ENCODE measurements at regions not wholly inside any gene's neighbourhood (a gene's known extent, or its start where the extent isn't known, plus 50 kb on each side); places are given as distances from the start of the nearest gene placed in this dataset.
"Not testable (repeated sequence)": the region's sequence is repeated elsewhere in the genome, so short reads cannot be mapped to it uniquely, and the experiment has no call there.

DNA sequence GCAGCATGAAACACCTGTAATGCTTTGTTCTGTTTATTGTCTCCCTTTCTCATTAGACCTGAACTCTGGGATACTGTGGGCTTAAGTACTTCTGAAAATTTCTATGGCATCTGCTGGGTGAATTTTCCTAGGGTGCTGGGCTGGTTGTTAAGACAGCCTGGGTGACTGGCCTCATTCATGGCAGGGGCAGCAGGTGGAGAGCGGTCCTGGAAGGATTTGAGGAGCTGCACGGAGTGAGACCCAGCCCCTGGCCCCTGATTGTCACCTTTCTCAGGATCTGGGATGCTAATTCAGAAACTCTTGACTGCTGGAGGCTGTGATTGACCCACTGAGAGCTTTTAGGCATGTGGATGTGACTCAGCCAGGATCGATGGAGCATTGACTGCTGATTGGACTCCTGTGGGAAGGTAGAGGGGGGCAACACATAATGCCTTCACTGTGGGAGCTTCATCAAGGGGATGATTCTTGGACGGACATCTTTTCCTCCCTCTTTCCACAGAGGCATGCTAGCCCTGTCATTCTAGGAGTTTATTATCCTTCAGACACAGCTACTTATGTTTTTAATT lies 252.0 kb downstream of the GOLGA6L6 start:
- not testable (repeated sequence) for DNase-seq (ENCODE audit: low read depth in 2 of 2)

DNA sequence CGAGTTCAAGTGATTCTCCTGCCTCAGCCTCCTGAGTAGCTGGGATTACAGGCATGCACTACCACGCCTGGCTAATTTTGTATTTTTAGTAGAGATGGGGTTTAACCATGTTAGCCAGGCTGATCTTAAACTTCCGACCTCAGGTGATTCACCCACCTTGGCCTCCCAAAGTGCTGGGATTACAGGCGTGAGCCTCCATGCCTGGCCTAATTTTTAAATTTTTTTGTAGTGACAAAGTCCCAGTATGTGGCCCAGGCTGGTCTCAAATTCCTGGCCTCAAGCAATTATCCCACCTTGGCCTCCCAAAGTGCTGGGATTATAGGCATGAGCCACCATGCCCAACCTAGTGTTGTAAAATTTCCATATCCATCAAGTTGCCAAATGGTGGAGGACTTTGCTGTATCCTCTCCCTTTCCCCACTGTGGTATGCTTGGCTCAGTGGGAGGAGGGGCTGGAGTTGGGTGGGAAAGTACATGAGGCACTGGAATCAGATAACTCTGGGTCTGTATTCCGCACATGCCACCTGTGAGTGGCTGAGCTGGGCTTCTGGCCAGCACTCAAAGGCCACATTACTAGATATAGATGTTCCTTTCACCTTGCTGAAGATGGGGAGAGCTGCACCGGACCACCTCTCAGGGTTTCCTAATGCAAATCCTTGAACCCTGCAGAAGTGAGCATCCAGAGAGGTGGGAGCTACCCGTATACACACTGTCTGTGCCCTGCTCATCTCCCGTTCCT lies 252.6 kb downstream of the GOLGA6L6 start:
- not testable (repeated sequence) for DNase-seq (ENCODE audit: low read depth in 2 of 2)

DNA sequence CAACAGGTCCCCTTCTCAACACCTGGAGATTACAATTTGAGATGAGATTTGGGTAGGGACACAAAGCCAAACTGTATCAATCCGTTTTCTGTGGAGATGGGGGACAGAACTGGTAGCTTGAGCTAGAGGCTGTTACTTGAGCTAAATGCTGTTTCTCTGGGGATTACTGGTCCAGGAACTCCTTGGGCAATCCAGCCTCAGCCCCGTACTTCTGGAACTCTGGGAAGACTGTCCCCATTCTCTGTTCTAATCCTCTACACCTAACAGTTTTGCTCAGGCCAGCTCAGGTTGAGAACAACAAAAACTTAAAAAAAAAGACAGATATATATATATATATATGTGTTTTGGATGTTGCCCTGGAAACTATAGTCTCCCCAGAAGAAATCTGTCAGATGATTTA lies 255.0 kb downstream of the GOLGA6L6 start:
- not testable (repeated sequence) for DNase-seq (ENCODE audit: low read depth in 2 of 2)

DNA sequence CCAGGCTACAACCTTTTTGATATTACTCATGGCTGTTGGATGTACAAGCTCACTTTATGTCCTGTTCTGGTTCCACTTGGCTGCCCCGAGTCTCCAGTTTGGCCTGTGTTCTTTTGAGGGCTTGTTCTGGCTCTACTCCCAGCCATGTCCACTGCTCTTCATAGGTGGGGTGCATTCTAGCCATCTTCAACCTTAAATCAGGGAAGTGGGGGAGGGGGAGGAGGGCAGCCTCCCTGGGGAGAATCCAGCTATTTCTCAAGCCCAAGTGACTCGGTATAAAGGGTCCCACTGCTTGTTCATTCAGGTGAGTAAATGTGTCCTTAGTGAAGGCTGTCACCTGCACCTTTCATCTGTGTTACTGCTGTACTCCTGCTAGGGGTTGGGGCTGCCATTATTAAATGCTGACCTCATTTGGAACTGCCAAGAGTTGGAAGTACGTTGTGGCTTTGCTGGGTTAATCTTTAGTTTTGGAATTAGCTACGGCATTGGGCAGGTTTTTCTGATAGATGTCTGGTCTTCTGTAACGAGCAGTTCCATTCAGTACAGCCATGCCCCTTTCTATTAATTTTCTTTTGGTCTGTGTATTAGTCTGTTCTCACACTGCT lies 255.8 kb downstream of the GOLGA6L6 start:
- not testable (repeated sequence) for DNase-seq (ENCODE audit: low read depth in 2 of 2)

DNA sequence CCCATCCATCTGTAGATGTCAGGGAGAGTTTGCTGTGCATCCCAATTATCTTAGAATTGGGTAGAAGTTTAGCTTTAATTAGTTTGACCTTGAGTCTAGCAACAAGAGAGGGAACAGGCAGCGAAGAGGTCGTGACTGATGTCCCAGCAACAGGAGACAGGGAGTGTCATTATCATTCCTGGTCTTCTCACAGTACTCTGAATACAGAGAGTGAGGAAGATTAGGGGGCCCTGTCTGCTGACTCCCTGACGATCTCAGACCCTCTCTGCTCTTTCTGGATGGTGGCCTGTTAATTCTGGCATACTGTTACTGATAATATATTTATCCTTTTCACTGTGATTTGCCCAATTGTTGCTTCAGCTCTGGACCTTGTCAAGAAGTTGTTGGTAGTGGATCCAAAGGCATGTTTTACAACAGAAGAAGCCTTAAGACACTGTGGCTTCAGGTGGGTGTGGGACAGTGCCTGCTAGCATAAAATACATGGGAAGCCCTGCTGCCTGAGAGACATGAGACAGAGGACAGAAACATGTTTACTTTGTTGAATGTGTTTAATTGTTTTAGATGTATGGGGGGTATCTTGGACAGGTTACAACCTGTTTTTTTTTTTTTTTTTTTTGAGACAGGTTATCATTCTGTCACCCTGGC lies 256.6 kb downstream of the GOLGA6L6 start:
- DNase-seq (ENCODE audit: low read depth in 2 of 2), result not testable (repeated sequence)

DNA sequence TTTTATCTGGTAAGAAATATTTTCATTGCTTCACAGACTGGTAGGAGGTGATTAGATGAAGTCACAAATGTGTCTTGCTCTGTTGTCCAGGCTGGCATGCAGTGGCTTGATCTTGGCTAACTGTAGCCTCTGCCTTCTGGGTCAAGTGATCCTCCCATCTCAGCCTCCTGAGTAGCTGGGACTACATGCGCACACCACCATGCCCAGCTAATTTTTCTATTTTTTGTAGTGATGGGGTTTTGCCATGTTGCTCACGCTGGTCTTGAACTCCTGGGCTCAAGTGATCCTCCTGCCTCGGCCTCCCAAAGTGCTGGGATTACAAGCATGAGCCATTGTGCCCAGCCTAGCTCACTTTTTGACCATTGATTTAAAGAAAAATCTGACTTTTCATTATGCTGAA lies 257.9 kb downstream of the GOLGA6L6 start:
- not testable (repeated sequence) for DNase-seq (ENCODE audit: low read depth in 2 of 2)

DNA sequence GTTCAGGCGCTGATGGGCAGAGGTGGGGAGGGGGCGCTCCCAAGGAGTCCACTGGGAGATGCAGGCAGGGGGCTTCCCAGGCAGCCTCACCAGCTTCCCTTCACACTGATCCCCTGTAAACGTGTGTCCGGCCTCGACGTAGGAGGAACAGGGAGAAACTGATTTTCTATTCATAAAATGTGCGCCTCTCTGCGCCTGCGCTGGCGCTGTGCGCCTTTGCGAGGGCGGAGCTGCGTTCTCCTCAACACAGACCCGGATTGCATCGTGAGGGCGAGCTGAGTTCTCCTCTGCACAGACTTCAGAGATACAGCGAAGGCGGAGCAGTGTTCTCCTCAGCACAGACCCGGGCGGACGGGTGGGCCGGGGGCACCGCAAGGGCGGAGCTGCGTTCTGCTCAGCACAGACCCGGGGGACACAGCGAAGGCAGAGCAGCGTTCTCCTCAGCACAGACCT lies 259.1 kb downstream of the GOLGA6L6 start:
- DNase-seq (ENCODE audit: low read depth in 2 of 2), result not testable (repeated sequence)

DNA sequence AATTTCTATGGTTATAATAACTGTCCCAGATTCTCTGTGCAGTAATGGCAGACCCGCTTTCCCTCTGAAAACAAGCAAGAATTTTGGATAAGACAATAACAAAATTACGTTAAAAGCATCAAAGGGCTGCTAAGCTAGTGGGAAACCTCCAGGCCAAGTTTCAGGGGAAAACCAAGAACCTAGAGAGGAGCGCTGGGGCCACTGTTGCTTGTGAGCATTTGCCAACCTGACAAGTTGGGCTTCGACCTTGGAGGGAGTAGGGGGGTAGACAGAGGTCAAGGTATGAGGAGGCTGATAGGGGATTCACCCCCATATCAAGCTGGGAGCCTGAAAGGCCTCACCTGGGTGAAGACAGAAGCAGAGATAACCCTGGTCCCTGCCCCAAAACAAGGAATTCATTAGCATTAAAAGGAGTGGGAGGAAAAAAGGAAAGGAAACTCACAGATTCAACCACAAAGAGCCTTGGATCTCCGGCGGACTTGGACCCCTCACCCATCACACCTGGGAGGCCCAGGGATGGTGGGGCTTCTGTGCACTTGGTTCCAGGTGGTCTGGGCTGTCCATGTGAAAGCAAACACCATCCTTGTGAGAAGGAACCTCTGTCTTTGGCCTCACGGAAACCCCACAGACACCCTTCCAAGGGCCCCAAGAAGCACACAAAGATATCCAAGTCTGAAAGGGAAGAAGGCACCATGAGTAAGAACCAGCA lies 259.9 kb downstream of the GOLGA6L6 start:
- not testable (repeated sequence) for DNase-seq (ENCODE audit: low read depth in 2 of 2)

DNA sequence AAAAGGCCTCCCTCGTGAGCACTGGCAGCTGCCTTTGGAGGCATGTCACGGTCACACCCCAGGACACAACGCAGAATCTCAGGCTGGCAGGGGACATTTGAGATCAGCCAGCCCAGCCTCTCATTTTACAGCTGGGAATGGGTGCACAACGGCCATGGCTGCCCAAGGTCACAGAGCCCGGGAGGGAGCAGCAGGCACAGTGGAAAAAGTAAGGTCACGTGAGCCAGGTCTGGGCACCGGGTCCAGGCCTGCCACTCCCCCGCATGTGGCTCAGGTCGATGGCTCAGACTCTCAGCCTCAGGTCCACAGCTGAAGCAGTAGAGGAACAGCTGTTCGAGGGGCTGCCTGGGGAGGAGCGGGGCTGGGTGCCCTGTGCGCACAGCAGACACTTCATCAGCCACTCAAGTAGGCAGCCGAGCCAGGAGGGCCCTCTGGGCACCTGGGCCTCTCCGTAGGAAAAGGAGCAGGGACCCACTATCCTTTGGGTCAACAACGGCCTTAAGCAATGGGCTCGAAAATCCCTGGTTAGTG lies 260.6 kb downstream of the GOLGA6L6 start:
- no peak for DNase-seq (ENCODE audit: low read depth in 2 of 2)

DNA sequence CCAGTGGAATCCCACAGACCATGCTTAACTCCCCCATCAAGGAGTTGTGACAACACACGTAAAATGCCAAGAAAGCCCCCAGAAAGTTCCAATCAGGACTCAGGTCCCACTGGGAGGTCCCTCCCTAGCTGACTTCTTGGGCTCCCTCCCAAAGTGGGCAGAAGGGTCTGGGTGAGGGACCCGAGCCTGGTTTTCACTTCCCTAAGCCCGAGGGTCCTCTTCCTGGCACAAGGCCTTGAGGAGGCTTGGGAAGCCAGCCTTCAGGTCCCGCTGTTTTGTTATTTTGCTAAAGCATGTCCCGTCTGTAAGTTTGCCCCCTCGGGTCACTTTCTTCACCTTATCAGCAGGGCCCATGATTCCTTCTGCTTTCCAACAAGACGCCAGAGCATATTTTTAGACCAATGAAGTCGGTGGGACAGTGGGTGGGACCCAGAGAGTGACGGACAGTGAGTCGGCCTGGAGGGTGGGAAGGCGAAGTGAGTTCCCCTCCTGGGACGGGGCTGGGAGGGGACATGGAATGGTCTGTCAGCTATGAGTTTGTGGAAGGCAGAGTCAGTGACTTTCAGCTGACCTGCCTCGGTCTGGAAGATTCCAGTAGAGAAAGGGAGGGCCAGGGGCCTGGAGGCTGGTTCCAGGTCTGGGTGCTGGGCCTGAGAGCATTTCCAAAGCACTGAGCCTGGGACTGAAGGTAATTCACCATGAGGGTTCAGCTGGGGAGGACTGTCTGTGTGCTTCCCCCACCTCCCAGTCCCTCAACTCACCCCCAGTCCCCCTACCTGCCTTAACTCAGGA lies 261.3 kb downstream of the GOLGA6L6 start:
- DNase-seq (ENCODE audit: low read depth in 2 of 2), result not testable (repeated sequence)

DNA sequence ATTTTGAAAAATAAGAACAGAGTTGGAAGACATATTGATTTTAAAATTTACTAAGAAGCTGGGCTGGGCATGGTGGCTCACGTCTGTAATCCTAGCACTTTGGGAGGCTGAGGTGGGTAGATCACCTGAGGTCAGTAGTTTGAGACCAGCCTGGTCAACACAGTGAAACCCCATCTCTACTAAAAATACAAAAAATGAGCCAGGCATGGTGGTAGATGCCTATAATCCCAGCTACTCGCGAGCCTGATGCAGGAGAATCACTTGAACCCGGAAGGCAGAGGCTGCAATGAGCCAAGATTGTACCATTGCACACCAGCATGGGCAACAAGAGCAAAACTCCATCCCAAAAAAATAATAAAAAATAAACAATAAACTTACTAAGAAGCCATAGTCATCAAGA lies 262.5 kb downstream of the GOLGA6L6 start:
- DNase-seq (ENCODE audit: low read depth in 2 of 2), result not testable (repeated sequence)

DNA sequence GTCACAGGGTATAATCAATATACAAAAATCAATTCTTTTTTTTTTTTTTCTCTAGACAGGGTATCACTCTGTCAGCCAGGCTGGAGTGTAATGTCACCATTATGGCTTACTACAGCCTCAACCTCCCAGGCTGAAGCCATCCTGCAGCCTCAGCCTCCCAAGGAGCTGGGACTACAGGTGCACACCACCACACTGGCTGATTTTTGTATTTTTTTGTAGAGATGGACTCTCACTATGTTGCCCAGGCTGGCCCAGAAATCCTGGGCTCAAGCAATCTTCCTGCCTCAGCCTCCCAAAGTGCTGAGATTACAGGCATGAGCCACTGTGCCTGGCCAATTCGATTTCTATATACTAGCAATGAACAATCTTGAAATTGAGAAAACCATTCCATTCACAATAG lies 263.2 kb downstream of the GOLGA6L6 start:
- DNase-seq (ENCODE audit: low read depth in 2 of 2), result not testable (repeated sequence)

DNA sequence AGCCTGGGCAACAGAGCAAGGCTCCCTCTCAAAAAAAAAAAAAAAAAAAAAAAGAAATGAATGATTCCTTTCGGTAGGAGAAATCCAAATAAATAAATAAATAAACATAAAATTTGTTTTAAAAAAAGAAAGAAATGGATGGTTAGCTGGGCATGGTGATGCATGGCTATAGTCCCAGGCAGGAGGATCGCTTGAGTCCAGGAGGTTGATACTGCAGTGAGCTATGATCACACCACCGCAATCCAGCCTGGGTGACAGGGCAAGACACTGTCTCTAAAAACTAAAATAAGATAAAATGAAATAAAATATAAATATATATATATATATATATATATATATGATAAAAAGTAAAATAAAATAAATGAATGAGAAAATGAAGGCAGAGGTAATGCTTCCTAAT lies 264.1 kb downstream of the GOLGA6L6 start:
- not testable (repeated sequence) for DNase-seq (ENCODE audit: low read depth in 2 of 2)

DNA sequence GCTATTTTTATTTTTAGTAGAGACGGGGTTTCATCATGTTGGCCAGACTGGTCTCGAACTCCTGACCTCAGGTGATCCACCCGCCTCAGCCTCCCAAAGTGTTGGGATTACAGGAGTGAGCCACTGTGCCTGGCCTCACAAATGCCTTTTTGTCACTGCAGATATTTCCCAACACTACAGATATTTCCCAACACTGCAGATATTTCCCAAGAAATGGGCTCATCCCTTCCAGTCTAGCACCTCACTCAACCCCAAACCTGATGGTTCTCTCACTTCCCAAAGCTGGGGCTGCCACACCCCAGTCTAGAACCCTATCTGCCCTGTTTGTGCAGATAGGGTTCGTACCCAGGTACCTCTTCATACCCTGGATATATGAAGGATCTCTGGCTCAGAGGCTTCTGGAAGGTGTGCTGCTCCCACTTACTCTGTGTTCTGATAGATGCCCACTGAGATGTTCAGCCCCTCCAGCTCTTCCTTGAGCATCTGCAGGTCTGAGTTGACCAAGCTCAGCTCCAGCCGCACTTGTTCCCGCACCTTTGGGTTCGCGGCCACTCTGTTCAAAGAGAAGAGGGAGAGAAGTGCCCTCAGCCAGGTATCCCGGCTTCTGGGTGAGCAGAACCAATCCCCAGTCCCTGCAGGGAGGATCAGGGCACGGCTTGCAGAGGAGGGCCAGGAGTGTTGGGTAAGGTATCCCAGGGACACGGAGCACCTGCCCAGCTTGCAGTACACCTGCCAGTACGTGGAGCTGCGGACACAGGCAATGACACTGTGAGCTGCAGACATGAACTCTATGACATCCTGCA lies 265.1 kb downstream of the GOLGA6L6 start:
- not testable (repeated sequence) for DNase-seq (ENCODE audit: low read depth in 2 of 2)

DNA sequence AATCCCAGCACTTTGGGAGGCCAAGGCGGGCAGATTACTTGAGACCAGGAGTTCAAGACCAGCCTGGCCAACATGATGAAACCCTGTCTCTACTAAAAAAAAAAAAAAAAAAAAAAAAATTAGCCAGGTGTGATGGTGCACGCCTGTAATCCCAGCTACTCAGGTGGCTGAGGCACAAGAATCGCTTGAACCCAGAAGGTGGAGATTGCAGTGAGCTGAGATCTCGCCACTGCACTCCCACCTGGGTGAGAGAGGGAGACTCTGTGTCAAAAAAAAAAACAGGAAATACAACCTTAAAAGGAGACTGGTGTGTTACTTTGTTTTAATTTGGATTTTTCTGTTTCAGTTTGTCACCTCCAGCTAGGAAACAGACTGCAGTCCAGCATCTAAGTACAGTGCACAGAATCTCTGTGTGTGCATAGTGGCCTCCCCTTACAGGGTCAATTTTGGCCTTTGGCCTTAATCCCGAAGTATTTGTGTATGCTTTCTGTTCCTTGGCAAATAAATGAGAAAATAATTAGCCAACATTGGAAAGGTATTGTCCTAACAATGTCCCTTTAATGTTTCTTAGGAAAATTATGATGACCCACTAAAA lies 266.1 kb downstream of the GOLGA6L6 start:
- not testable (repeated sequence) for DNase-seq (ENCODE audit: low read depth in 2 of 2)

DNA sequence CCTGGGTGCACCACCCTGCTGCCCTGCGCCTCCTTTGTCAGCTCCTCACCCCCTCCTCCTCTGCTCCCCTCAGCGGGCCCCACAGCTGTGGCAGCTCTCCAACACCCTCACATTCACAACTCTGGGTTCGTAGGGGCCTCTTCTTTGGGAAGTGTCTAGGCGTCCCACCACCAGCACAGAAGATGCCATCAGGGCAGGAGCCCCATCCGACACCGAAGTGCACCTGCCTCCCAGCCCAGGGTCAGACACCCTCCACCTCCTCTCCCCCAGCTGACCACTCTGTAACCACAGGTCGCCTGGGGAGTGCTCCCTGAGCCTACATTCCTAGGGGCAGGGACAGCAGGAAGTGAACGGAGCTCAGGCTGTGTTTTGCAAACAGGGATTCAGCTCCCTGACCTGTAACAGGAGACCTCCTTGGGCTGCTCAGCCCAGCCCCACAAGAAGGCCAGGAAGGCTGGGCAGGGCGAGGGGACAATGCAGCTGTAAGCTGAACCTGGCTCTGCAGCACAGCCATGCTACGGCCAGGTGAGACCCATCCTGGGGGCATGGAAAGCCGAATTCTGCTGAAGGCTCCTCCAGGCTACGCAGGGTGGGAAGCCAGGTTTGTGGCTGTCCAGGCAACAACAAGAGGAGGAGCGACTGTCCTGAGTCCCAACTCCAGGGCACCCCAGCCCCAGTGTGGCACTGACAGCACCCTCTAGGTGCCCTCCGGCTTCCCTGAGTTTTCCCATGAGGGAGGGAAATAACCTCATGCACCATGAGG lies 269.0 kb downstream of the GOLGA6L6 start:
- no peak for DNase-seq (ENCODE audit: low read depth in 2 of 2)

DNA sequence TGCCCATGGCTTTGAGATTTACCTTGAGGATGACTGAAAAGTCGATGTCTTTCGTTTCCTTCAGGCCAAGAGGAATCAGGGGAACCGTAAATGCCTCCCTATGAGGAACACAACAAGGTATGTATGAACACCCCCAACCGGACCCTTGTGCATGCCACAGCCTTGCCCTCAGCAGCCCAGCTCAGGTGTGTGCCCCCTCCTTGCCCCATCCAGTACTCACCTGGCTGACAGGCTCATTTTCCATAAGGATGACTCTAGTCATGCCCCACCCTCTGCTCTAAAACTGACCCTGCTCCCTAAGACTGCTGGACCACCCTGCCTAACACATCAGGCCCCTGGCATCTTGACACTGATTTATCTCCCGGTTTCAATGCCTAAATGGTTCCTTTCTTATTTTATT lies 270.0 kb downstream of the GOLGA6L6 start:
- DNase-seq (ENCODE audit: low read depth in 2 of 2), result no peak

DNA sequence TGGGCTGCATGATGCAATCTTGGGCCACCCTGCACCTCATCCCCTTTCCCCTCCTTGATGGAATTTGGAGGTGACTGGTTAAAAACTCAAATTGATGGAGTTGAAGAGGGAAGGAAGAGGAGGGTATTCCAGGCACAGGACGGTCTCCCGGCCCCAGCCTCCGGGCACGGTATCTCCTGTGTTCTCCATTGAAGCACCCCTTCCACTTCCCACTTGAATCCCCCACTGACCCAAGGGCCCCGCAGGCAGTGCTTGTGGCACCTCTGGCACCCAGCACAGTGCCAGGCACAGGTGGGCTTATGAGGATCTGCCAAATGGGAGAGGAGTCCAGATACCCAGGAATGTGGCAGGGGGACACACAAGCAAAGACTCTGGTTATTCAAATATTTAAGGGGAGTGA lies 271.6 kb downstream of the GOLGA6L6 start:
- not testable (repeated sequence) for DNase-seq (ENCODE audit: low read depth in 2 of 2)

DNA sequence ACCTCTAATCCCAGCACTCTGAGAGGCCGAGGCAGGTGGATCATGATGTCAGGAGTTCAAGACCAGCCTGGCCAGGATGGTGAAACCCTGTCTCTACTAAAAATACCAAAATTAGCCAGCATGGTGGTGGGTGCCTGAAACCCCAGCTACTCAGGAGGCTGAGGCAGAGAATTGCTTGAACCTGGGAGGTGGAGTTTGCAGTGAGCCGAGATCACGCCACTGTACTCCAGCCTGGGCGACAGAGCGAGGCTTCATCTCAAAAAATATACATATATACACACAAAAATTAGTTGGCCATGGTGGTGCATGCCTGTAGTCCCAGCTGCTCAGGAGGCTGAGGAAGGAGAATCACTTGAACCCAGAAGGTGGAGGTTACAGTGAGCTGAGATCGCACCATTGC lies 273.6 kb downstream of the GOLGA6L6 start:
- DNase-seq (ENCODE audit: low read depth in 2 of 2), result not testable (repeated sequence)

Data from stimulated activated CD4-positive, alpha-beta T cell treated with anti-CD3 and anti-CD28 coated beads, Interleukin-12 subunit alpha, Interleukin-12 subunit beta, amount 100 ng/mL, for 24 hours (primary cell).